ENCODE measurements at regions not wholly inside any gene's neighbourhood (a gene's known extent, or its start where the extent isn't known, plus 50 kb on each side); places are given as distances from the start of the nearest gene placed in this dataset.

- Histone ChIP-seq H3K9me3 (replicated peaks; ENCODE audit: control insufficient read depth, insufficient read depth, low read depth, low read length) (no peaks in the 10 kb centered on the region), H3K9me1 (ENCODE audit: control insufficient read depth, insufficient read depth, low read length) (no peaks in the 10 kb centered on the region), H3K27ac (ENCODE audit: extremely low read depth, low read depth, low read length) (no peak overlapping the region), H3K4me3 (no peak overlapping the region), H3K4me2 (ENCODE audit: insufficient read depth, low read length) (no peak overlapping the region), H4K20me1 (replicated peaks; ENCODE audit: control insufficient read depth, insufficient read depth, low read length) (no peaks in the 10 kb centered on the region), H3K27me3 (ENCODE audit: control insufficient read depth in 2 of 2, insufficient read depth in 2 of 2, low read length in 2 of 2) (no peaks in the 10 kb centered on the region), H2AFZ (ENCODE audit: low read depth, low read length) (no peak overlapping the region), H3K36me3 (ENCODE audit: control insufficient read depth, insufficient read depth, low read length) (no peaks in the 10 kb centered on the region), H3K9ac (ENCODE audit: insufficient read depth in 1 of 2, low read depth in 2 of 2, low read length in 2 of 2) (no peak overlapping the region), H3K4me1 (replicated peaks in 1 of 2; ENCODE audit: control insufficient read depth in 2 of 2, insufficient read depth in 2 of 2, low read length in 2 of 2) (no peaks in the 10 kb centered on the region; a peak in 2 of 5 replicates), H3K79me2 (ENCODE audit: control insufficient read depth, insufficient read depth, low read length) (no peaks in the 10 kb centered on the region)
- intact Hi-C loops (cut with micrococcal nuclease) (no loop called here), in situ Hi-C loops (cut with MboI) (no loop called here)
- DNase-seq (ENCODE audit: extremely low read depth in 1 of 4, low spot score in 3 of 4) (no peak), ATAC-seq (no peak), FAIRE-seq (no peak)
- BruUV-seq (replicated peaks), result no TSS peak
- CTCF ChIA-PET (ENCODE audit: low intra/inter-chr PET ratio), result interaction anchor here (0.7 kb wide), 1 partner anchor 709 kb away, joined by 3 read pairs; no protein-coding TSS in a partner anchor
- TF ChIP-seq PCBP2 (IDR thresholded peaks at IDR 0.05; ENCODE audit: low read depth, low read length, poor library complexity, severe bottlenecking) (no peak), MTA2 (IDR thresholded peaks at IDR 0.05; ENCODE audit: low read depth) (no peak), NFRKB (IDR thresholded peaks at IDR 0.05; ENCODE audit: low read depth) (no peak), CEBPZ (IDR thresholded peaks at IDR 0.05; ENCODE audit: borderline replicate concordance, low read depth, low read length) (no peak), HIVEP1 (CRISPR knock-in tag; IDR thresholded peaks at IDR 0.05) (no peak), ZNF3 (CRISPR knock-in tag; IDR thresholded peaks at IDR 0.05) (no peak), ZNF592 (IDR thresholded peaks at IDR 0.05) (no peak)
- WGBS (ENCODE audit: insufficient coverage, low coverage, missing lambda C conversion rate), result 2% methylated on average over 8 of the region's 8 CpGs
- POLR2A ChIA-PET, result no interaction called here
Observed at GRCh38 chr12:118549510-118549980, 173.2 kb downstream of the SUDS3 start.
